Fibroblast of the aortic adventitia (primary cell): ENCODE measurements at regions not wholly inside any gene's neighbourhood (a gene's known extent, or its start where the extent isn't known, plus 50 kb on each side); places are given as distances from the start of the nearest gene placed in this dataset.

Experiments used
- DNase-seq: peaks from one replicate; pipeline ENCODE4 v3.0.0-alpha.2; 2010; ENCODE audit warnings: low read depth
- H3K4me3 ChIP-seq: 2 replicates; pipeline ENCODE4 v1.5.1; 2011; ENCODE audit warnings: low read depth, mild to moderate bottlenecking, control low read depth, low read length, moderate library complexity
- CTCF ChIP-seq: IDR thresholded peaks from 2 replicates; pipeline ENCODE4 v1.5.1; 2011; ENCODE audit warnings: mild to moderate bottlenecking, low read length, control low read depth, inconsistent platforms; ENCODE audit not compliant: insufficient read depth

- DNase-seq = no peak
- no peak for TF ChIP-seq CTCF
- no peak overlapping the region for H3K4me3 ChIP-seq
Observed at GRCh38 chr5:74408150-74409043, 232.1 kb downstream of the ENC1 start.

- no peak for TF ChIP-seq CTCF
- no peak overlapping the region for H3K4me3 ChIP-seq
- no peak for DNase-seq
Observed at GRCh38 chr5:74407701-74408100, 232.8 kb downstream of the ENC1 start.

- H3K4me3 ChIP-seq = no peak overlapping the region
- no peak for TF ChIP-seq CTCF
- no peak for DNase-seq
Observed at GRCh38 chr5:74406844-74407243, 233.7 kb downstream of the ENC1 start.

GRCh38 chr5:74405593-74405992 lies 234.9 kb downstream of the ENC1 start:
- no peak for TF ChIP-seq CTCF
- H3K4me3 ChIP-seq = no peak overlapping the region
- no peak for DNase-seq

- H3K4me3 ChIP-seq = no peak overlapping the region
- TF ChIP-seq CTCF = no peak
- DNase-seq = no peak
Observed at GRCh38 chr5:74404574-74405508, 235.7 kb downstream of the ENC1 start.

- no peak for DNase-seq
- TF ChIP-seq CTCF = no peak
- no peak overlapping the region for H3K4me3 ChIP-seq
Observed at GRCh38 chr5:74403771-74404170, 236.8 kb downstream of the ENC1 start.
